SK-N-MC (cell line): ENCODE measurements at regions not wholly inside any gene's neighbourhood (a gene's known extent, or its start where the extent isn't known, plus 50 kb on each side); places are given as distances from the start of the nearest gene placed in this dataset.

ENCODE experiments used
- EZH2 ChIP-seq: fragments of 200-600 bp; sonication (generic); IDR thresholded peaks from one replicate; pipeline ENCODE4 v1.6.1; 2017; ENCODE audit warnings: antibody characterized with exemption
- POLR2AphosphoS5 ChIP-seq: IDR thresholded peaks from 2 replicates; pipeline ENCODE4 v1.6.1; 2012; ENCODE audit warnings: mild to moderate bottlenecking, low read depth, low read length, borderline replicate concordance

DNA sequence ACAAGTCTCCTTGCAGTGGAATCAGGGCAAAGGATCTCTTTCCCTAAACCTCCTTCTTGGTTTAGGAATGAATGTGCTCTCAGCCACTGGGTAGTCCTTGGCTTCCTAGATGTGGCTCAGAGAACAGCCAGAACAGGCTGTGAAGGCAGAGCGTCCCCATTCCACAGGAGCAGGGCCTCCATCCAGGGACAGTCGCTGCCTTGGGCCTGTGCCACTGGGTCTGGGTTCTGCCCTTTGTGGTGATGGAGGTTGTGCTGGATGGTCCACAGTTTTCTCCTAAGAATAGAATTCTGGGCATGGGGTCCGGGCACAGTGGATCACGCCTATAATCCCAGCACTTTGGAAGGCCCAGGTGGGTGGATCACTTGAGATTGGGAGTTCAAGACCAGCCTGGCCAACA, 516.5 kb upstream of the RAB6C start:
- TF ChIP-seq POLR2AphosphoS5: no peak
- no peak for TF ChIP-seq EZH2
